Endothelial cell of umbilical vein (primary cell): ENCODE measurements at regions not wholly inside any gene's neighbourhood (a gene's known extent, or its start where the extent isn't known, plus 50 kb on each side); places are given as distances from the start of the nearest gene placed in this dataset.
"Not testable (repeated sequence)": the region's sequence is repeated elsewhere in the genome, so short reads cannot be mapped to it uniquely, and the experiment has no call there.

Source experiments
- BruUV-seq: library from RNA; stranded (reverse); fragments of 400-500 nt; replicated peaks from 2 replicates; lab custom pipeline; 2021; lab: Mats Ljungman, UMichigan
- CTCF ChIA-PET: fragments of 300-600, 350-600 bp; sonication (Branson Sonifier 250); formaldehyde crosslinking; loops from one replicate; lab custom pipeline; 2021; ENCODE audit warnings: antibody characterized with exemption, inconsistent platforms; lab: Charles Lee
- POLR2A ChIA-PET: fragments of 300-600, 350-600 bp; sonication (Branson Sonifier 250); formaldehyde crosslinking; loops from one replicate; lab custom pipeline; 2021; ENCODE audit warnings: antibody characterized with exemption, inconsistent platforms; lab: Charles Lee
- DNase-seq: peaks from one replicate; pipeline ENCODE4 v3.0.0-alpha.2; 2011; ENCODE audit warnings: low read depth, low spot score
- FAIRE-seq: peaks from 2 replicates; lab custom pipeline; 2011; peaks lifted over from hg19 to GRCh38; lab: Jason Lieb, UNC
- H2AFZ ChIP-seq: 2 replicates; pipeline ENCODE4 v1.6.0; 2012; ENCODE audit warnings: low read depth, low read length, control low read depth, inconsistent platforms
- H3K27ac ChIP-seq: 2 replicates; pipeline ENCODE4 v1.5.1; 2011; ENCODE audit warnings: low read depth, mild to moderate bottlenecking, control low read depth, low read length, moderate library complexity; ENCODE audit not compliant: insufficient read depth
- H3K27me3 ChIP-seq, 2 experiments: 2 replicates each; pipeline versions ENCODE4 v1.6.0 to v1.6.1; 2011; ENCODE audit warnings: low read length in 2 of 2, mixed read lengths in 1 of 2; ENCODE audit not compliant: control insufficient read depth in 2 of 2, insufficient read depth in 2 of 2
- H3K36me3 ChIP-seq, 2 experiments: 2 replicates in 1 of 2; 3 replicates in 1 of 2; pipeline ENCODE4 v1.5.1; 2011; ENCODE audit warnings: low read length in 2 of 2, mild to moderate bottlenecking in 1 of 2, moderate library complexity in 1 of 2; ENCODE audit not compliant: control insufficient read depth in 2 of 2, insufficient read depth in 2 of 2; ENCODE audit errors: extremely low read depth in 1 of 2
- H3K4me1 ChIP-seq: 3 replicates; pipeline ENCODE4 v1.5.1; 2011; ENCODE audit warnings: mild to moderate bottlenecking, low read length; ENCODE audit not compliant: control insufficient read depth, insufficient read depth; ENCODE audit errors: extremely low read depth
- H3K4me2 ChIP-seq: 2 replicates; pipeline ENCODE4 v1.6.1; 2011; ENCODE audit warnings: low read length, control low read depth, mixed read lengths; ENCODE audit not compliant: insufficient read depth
- H3K4me3 ChIP-seq, 3 experiments: fragments of 200-600 bp in 1 of 3; sonication (generic), shearing (Covaris generic) in 1 of 3; replicated peaks in 1 of 3; 2 replicates each; pipeline ENCODE4 v1.5.1; 2011 to 2016; ENCODE audit warnings: control low read depth in 3 of 3, low read length in 3 of 3, mild to moderate bottlenecking in 2 of 3, inconsistent platforms in 1 of 3, low read depth in 1 of 3, moderate library complexity in 1 of 3; ENCODE audit not compliant: insufficient read depth in 1 of 3
- H3K79me2 ChIP-seq: 2 replicates; pipeline ENCODE4 v1.6.0; 2012; ENCODE audit warnings: low read length, inconsistent platforms; ENCODE audit not compliant: control insufficient read depth, insufficient read depth
- H3K9ac ChIP-seq: replicated peaks from 2 replicates; pipeline ENCODE3; 2011; ENCODE audit warnings: low read length, control low read depth; ENCODE audit not compliant: insufficient read depth; ENCODE audit errors: extremely low read depth
- H3K9me1 ChIP-seq: replicated peaks from 3 replicates; pipeline ENCODE4 v1.6.0; 2011; ENCODE audit warnings: mild to moderate bottlenecking, low read length; ENCODE audit not compliant: control insufficient read depth, insufficient read depth; ENCODE audit errors: extremely low read depth
- H3K9me3 ChIP-seq: replicated peaks from 2 replicates; pipeline ENCODE4 v1.5.1; 2012; ENCODE audit warnings: low read length, inconsistent platforms; ENCODE audit not compliant: control insufficient read depth, insufficient read depth
- H4K20me1 ChIP-seq: replicated peaks from 2 replicates; pipeline ENCODE3; 2011; ENCODE audit warnings: mild to moderate bottlenecking, low read length; ENCODE audit not compliant: control insufficient read depth, insufficient read depth; ENCODE audit errors: extremely low read depth
- CTCF ChIP-seq, 2 donors: IDR thresholded peaks; 1 replicate in 1 of 2; 2 replicates in 1 of 2; pipeline ENCODE4 v1.5.1; 2011; ENCODE audit warnings: low read length in 2 of 2, mild to moderate bottlenecking in 2 of 2, moderate library complexity in 2 of 2, control low read depth in 1 of 2, inconsistent platforms in 1 of 2, low read depth in 1 of 2; ENCODE audit not compliant: insufficient read depth in 1 of 2; ENCODE audit errors: extremely low read depth in 1 of 2
- EZH2 ChIP-seq: IDR thresholded peaks from 2 replicates; pipeline ENCODE4 v1.6.1; 2012; ENCODE audit warnings: borderline replicate concordance, low read depth, mild to moderate bottlenecking, moderate library complexity, low read length, inconsistent platforms; ENCODE audit not compliant: severe bottlenecking
- FOS ChIP-seq: IDR thresholded peaks from 2 replicates; pipeline ENCODE4 v1.6.1; 2011; ENCODE audit warnings: mild to moderate bottlenecking, low read length, moderate library complexity, borderline replicate concordance; ENCODE audit not compliant: insufficient read depth
- GATA2 ChIP-seq: IDR thresholded peaks from 2 replicates; pipeline ENCODE4 v1.7.0; 2011; ENCODE audit warnings: low read depth, mild to moderate bottlenecking, moderate library complexity, mixed read lengths, low read length; ENCODE audit not compliant: insufficient read length, insufficient read depth
- JUN ChIP-seq: IDR thresholded peaks from 2 replicates; pipeline ENCODE4 v1.6.1; 2011; ENCODE audit warnings: borderline replicate concordance, low read depth; ENCODE audit not compliant: insufficient read length, insufficient read depth
- MAX ChIP-seq: IDR thresholded peaks from 2 replicates; pipeline ENCODE4 v1.6.1; 2011; ENCODE audit not compliant: insufficient read depth, insufficient read length
- MYC ChIP-seq: IDR thresholded peaks from one replicate; pipeline ENCODE4 v1.6.1; 2011; ENCODE audit warnings: mild to moderate bottlenecking, low read depth, low read length
- POLR2A ChIP-seq: IDR thresholded peaks from 2 replicates; pipeline ENCODE4 v1.6.1; 2012; ENCODE audit warnings: low read depth, mild to moderate bottlenecking, control low read depth, low read length
- POLR2AphosphoS5 ChIP-seq: IDR thresholded peaks from 2 replicates; pipeline ENCODE4 v1.6.1; 2012; ENCODE audit warnings: low read depth, mild to moderate bottlenecking, control low read depth, low read length, moderate library complexity; ENCODE audit not compliant: insufficient read depth
- dilution Hi-C: fragments of 300-500 bp; cut with MboI; formaldehyde crosslinking; loops from one replicate; pipeline ENCODE4 v1.15.0; 2019; ENCODE audit warnings: low sequenced_read_pairs; ENCODE audit not compliant: extremely low pct_ligation_motif_present
- intact Hi-C: fragments of 100-400 bp; cut with micrococcal nuclease; formaldehyde crosslinking; loops from one replicate; pipeline ENCODE4 v1.10.0; 2022

GRCh38 chr17:14575471-14575953, 274.6 kb downstream of the HS3ST3B1 start:
- no peak for TF ChIP-seq FOS
- TF ChIP-seq POLR2AphosphoS5: no peak
- TF ChIP-seq JUN: no peak
- TF ChIP-seq POLR2A: no peak
- TF ChIP-seq EZH2: no peak
- no peak for TF ChIP-seq GATA2
- TF ChIP-seq MYC: no peak
- TF ChIP-seq MAX: no peak
- no peak for TF ChIP-seq CTCF (IDR thresholded peaks at IDR 0.05; ENCODE audit: extremely low read depth in 1 of 2, insufficient read depth in 1 of 2, low read depth in 1 of 2, low read length in 2 of 2)
- Histone ChIP-seq H3K79me2 (no peaks in the 10 kb centered on the region), H3K9me3 (peaks cover 2% of the 10 kb centered on the region), H3K4me3 (no peak overlapping the region), H3K27me3 (no peaks in the 10 kb centered on the region), H3K9ac (no peak overlapping the region), H3K4me1 (no peaks in the 10 kb centered on the region), H2AFZ (no peak overlapping the region), H4K20me1 (no peaks in the 10 kb centered on the region), H3K4me2 (no peak overlapping the region), H3K9me1 (no peaks in the 10 kb centered on the region), H3K27ac (no peak overlapping the region), H3K36me3 (no peaks in the 10 kb centered on the region)
- CTCF ChIA-PET: no interaction called here
- no TSS peak for BruUV-seq
- dilution Hi-C loops (no loop called here), intact Hi-C loops (no loop called here)
- DNase-seq: no peak
- POLR2A ChIA-PET: no interaction called here
- no peak for FAIRE-seq

- CTCF ChIA-PET, FAIRE-seq: not testable (repeated sequence)
Observed at GRCh38 chr17:14560325-14560724, 259.4 kb downstream of the HS3ST3B1 start.

More at GRCh38 chr17:14560325-14560724, 259.4 kb downstream of the HS3ST3B1 start:
- BruUV-seq, H3K27ac ChIP-seq, intact Hi-C loops, H4K20me1 ChIP-seq, H3K4me3 ChIP-seq, POLR2A ChIA-PET, H3K9me1 ChIP-seq, H3K9me3 ChIP-seq, H3K4me2 ChIP-seq, H2AFZ ChIP-seq, H3K9ac ChIP-seq, H3K36me3 ChIP-seq, H3K4me1 ChIP-seq, DNase-seq, H3K79me2 ChIP-seq, H3K27me3 ChIP-seq, dilution Hi-C loops: not testable (repeated sequence)
